ENCODE measurements at regions not wholly inside any gene's neighbourhood (a gene's known extent, or its start where the extent isn't known, plus 50 kb on each side); places are given as distances from the start of the nearest gene placed in this dataset.

- DNase-seq (ENCODE audit: low read depth in 2 of 2) = no peak
Observed at GRCh38 chr5:2335733-2336515, 415.6 kb downstream of the IRX2 start.

- DNase-seq (ENCODE audit: low read depth in 2 of 2) = no peak
Observed at GRCh38 chr5:2335125-2335732, 416.2 kb downstream of the IRX2 start.

- no peak for DNase-seq (ENCODE audit: low read depth in 2 of 2)
Observed at GRCh38 chr5:2334719-2335118, 416.8 kb downstream of the IRX2 start.

GRCh38 chr5:2333291-2333690, 418.2 kb downstream of the IRX2 start:
- DNase-seq (ENCODE audit: low read depth in 2 of 2) = no peak

- DNase-seq (ENCODE audit: low read depth in 2 of 2) = no peak
Observed at GRCh38 chr5:2332521-2332920, 419.0 kb downstream of the IRX2 start.

GRCh38 chr5:2330325-2331130, 420.9 kb downstream of the IRX2 start:
- no peak for DNase-seq (ENCODE audit: low read depth in 2 of 2)

GRCh38 chr5:2329741-2330140, 421.7 kb downstream of the IRX2 start:
- DNase-seq (ENCODE audit: low read depth in 2 of 2) = no peak

- no peak for DNase-seq (ENCODE audit: low read depth in 2 of 2)
Observed at GRCh38 chr5:2326601-2327000, 424.9 kb downstream of the IRX2 start.

- no peak for DNase-seq (ENCODE audit: low read depth in 2 of 2)
Observed at GRCh38 chr5:2324788-2325187, 426.7 kb downstream of the IRX2 start.

- DNase-seq (ENCODE audit: low read depth in 2 of 2) = no peak
Observed at GRCh38 chr5:2320611-2321010, 430.9 kb downstream of the IRX2 start.

- DNase-seq (ENCODE audit: low read depth in 2 of 2) = no peak
Observed at GRCh38 chr5:2317540-2317939, 433.9 kb downstream of the IRX2 start.

- DNase-seq (ENCODE audit: low read depth in 2 of 2) = no peak
Observed at GRCh38 chr5:2311851-2312250, 429.1 kb upstream of the IRX4 start.

GRCh38 chr5:2310946-2311345, 428.2 kb upstream of the IRX4 start:
- DNase-seq (ENCODE audit: low read depth in 2 of 2) = no peak

- DNase-seq (ENCODE audit: low read depth in 2 of 2) = no peak
Observed at GRCh38 chr5:2307631-2308030, 424.9 kb upstream of the IRX4 start.

GRCh38 chr5:2306711-2307110, 424.0 kb upstream of the IRX4 start:
- no peak for DNase-seq (ENCODE audit: low read depth in 2 of 2)

- DNase-seq (ENCODE audit: low read depth in 2 of 2) = no peak
Observed at GRCh38 chr5:2303431-2304100, 420.8 kb upstream of the IRX4 start.

- no peak for DNase-seq (ENCODE audit: low read depth in 2 of 2)
Observed at GRCh38 chr5:2302169-2302568, 419.4 kb upstream of the IRX4 start.

GRCh38 chr5:2300861-2301574, 418.3 kb upstream of the IRX4 start:
- DNase-seq (ENCODE audit: low read depth in 2 of 2) = no peak

GRCh38 chr5:2300421-2300820, 417.7 kb upstream of the IRX4 start:
- DNase-seq (ENCODE audit: low read depth in 2 of 2) = no peak

GRCh38 chr5:2299388-2300220, 416.9 kb upstream of the IRX4 start:
- DNase-seq (ENCODE audit: low read depth in 2 of 2) = no peak

GRCh38 chr5:2298781-2299180, 416.1 kb upstream of the IRX4 start:
- DNase-seq (ENCODE audit: low read depth in 2 of 2) = no peak
